ENCODE measurements at regions not wholly inside any gene's neighbourhood (a gene's known extent, or its start where the extent isn't known, plus 50 kb on each side); places are given as distances from the start of the nearest gene placed in this dataset.

- no peak for DNase-seq (ENCODE audit: low read depth, low spot score)
- no peak overlapping the region for H3K4me3 ChIP-seq (ENCODE audit: low read depth, low read length)
- TF ChIP-seq CTCF (IDR thresholded peaks at IDR 0.05; ENCODE audit: low read depth, low read length), result no peak
- in situ Hi-C loops (cut with HindIII; ENCODE audit: low sequenced_read_pairs), result no loop called here
Observed at GRCh38 chr12:115335048-115335447, 651.1 kb upstream of the TBX3 start.

- no peak for TF ChIP-seq CTCF (IDR thresholded peaks at IDR 0.05; ENCODE audit: low read depth, low read length)
- in situ Hi-C loops (cut with HindIII; ENCODE audit: low sequenced_read_pairs), result no loop called here
- H3K4me3 ChIP-seq (ENCODE audit: low read depth, low read length), result no peak overlapping the region
- no peak for DNase-seq (ENCODE audit: low read depth, low spot score)
Observed at GRCh38 chr12:115332945-115333344, 649.0 kb upstream of the TBX3 start.

- in situ Hi-C loops (cut with HindIII; ENCODE audit: low sequenced_read_pairs), result no loop called here
- no peak overlapping the region for H3K4me3 ChIP-seq (ENCODE audit: low read depth, low read length)
- DNase-seq (ENCODE audit: low read depth, low spot score), result no peak
- no peak for TF ChIP-seq CTCF (IDR thresholded peaks at IDR 0.05; ENCODE audit: low read depth, low read length)
Observed at GRCh38 chr12:115325858-115326257, 641.9 kb upstream of the TBX3 start.

- in situ Hi-C loops (cut with HindIII; ENCODE audit: low sequenced_read_pairs), result no loop called here
- H3K4me3 ChIP-seq (ENCODE audit: low read depth, low read length), result no peak overlapping the region
- TF ChIP-seq CTCF (IDR thresholded peaks at IDR 0.05; ENCODE audit: low read depth, low read length), result no peak
Observed at GRCh38 chr12:115324949-115325593, 641.1 kb upstream of the TBX3 start.

GRCh38 chr12:115323223-115323905 lies 639.4 kb upstream of the TBX3 start:
- H3K4me3 ChIP-seq (ENCODE audit: low read depth, low read length), result no peak overlapping the region
- TF ChIP-seq CTCF (IDR thresholded peaks at IDR 0.05; ENCODE audit: low read depth, low read length), result no peak
- DNase-seq (ENCODE audit: low read depth, low spot score), result peak; percentile 52
- in situ Hi-C loops (cut with HindIII; ENCODE audit: low sequenced_read_pairs), result no loop called here

More at GRCh38 chr12:115324949-115325593, 641.1 kb upstream of the TBX3 start:
- DNase-seq (ENCODE audit: low read depth, low spot score), result no peak

- in situ Hi-C loops (cut with HindIII; ENCODE audit: low sequenced_read_pairs), result no loop called here
- peak; percentile 51 for DNase-seq (ENCODE audit: low read depth, low spot score)
- no peak for TF ChIP-seq CTCF (IDR thresholded peaks at IDR 0.05; ENCODE audit: low read depth, low read length)
- no peak overlapping the region for H3K4me3 ChIP-seq (ENCODE audit: low read depth, low read length)
Observed at GRCh38 chr12:115322275-115322674, 638.3 kb upstream of the TBX3 start.

Data from astrocyte of the spinal cord (primary cell).